ENCODE measurements at regions not wholly inside any gene's neighbourhood (a gene's known extent, or its start where the extent isn't known, plus 50 kb on each side); places are given as distances from the start of the nearest gene placed in this dataset.
"Not testable (repeated sequence)": the region's sequence is repeated elsewhere in the genome, so short reads cannot be mapped to it uniquely, and the experiment has no call there.

GRCh38 chr7:91559947-91560346 is 295.7 kb downstream of the FZD1 start:
- DNase-seq (ENCODE audit: low read depth in 4 of 4, low spot score in 2 of 4) = no peak

- DNase-seq (ENCODE audit: low read depth in 4 of 4, low spot score in 2 of 4) = no peak
These were observed 299.9 kb downstream of the FZD1 start for GRCh38 chr7:91564101-91564500.

GRCh38 chr7:91564541-91564940 is 300.3 kb downstream of the FZD1 start:
- DNase-seq (ENCODE audit: low read depth in 4 of 4, low spot score in 2 of 4) = no peak

- DNase-seq (ENCODE audit: low read depth in 4 of 4, low spot score in 2 of 4) = no peak
These were observed 301.5 kb downstream of the FZD1 start for GRCh38 chr7:91565499-91566401.

DNA sequence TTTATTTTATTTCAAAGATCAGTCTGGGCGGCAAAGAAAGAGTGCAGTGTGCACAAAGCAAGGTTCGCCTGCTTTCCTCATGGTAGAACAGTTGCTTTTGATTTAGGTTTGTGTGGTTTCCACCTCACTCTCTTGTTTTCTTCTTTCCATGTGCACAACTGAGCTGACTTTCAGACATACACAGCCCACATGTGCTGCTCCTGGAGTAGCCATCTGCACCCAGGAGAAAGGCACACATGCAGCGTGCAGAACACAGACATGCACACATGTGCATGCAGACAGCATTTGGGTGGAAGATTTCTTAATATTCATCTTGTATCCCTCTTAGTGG is 302.1 kb downstream of the FZD1 start:
- no peak for DNase-seq (ENCODE audit: low read depth in 4 of 4, low spot score in 2 of 4)

DNA sequence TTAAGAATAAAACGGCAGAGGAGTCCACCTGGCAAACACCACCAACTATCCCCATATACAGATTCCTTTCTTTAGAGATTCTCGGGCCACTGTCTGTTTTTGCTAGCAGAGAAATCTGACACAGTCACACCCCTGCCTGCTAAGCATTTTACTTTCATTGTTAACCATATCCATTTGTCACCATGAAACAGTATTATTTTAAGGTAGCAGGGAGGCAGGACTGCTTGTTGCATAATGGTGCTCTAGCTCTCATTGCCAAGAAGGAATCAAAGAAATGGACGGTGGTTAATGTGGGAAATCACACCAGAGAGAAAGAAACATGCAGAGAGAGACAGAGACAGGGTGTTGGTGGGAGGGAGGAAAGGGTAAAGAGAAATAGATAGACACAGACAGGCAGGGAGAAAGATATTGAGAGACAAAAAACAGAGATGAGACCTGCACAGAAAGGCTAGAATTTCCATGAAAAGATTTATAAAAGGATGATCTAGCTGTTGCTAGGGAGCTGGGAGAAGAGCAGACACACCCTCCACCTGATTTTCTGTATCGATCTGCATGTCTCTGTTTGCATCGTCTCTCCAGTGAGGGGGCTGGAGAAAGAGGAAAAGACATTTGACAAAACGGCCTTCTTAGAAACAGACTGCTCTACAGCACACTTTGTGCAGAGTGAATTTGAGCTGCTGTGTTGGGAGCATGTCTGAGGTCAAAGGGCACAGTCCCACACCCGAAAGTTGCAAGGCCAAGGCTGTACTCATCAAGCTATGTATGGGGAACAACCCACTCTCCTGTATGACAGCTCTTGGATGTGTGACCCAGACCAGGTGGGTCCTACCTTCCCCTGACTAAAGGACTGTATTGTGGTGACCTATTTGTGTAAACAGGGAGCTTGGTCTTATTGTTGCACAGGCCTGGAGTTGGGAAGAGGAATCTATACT is 303.1 kb downstream of the FZD1 start:
- DNase-seq (ENCODE audit: low read depth in 4 of 4, low spot score in 2 of 4) = no peak

GRCh38 chr7:91568138-91568537 is 303.9 kb downstream of the FZD1 start:
- DNase-seq (ENCODE audit: low read depth in 4 of 4, low spot score in 2 of 4) = no peak

DNA sequence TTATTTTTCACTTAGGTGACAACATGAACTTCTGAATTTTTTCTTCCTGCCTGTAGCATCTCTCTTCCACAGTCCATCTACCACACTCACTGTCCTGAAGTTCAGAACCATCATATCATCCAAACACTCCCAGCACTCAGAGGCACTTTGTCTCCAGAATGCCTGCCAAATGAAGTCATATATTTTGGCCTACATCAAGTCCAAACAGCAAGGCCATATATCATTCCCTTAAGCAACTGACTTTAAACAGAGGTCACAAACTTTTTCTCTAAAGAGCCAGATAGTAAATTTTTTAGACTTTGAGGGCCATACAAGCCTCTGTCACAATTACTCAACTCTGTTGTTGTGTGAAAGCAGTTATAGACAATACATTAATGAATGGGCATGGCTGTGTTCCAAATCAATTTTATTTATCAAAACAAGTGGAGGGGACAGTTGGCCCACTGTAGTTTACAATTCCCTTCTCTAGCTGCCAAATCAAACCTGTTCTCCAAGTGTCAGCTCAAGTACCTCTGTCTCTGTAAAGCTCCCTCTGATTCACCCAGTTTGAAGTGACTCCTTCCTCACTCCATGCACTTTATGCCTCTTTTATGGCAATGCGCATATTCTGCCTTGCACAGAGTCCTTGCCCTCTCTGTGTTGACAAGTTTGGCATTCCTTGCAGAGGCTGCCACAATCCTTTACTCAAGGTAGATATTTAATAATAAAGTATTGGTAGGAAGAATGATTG is 305.7 kb downstream of the FZD1 start:
- DNase-seq (ENCODE audit: low read depth in 4 of 4, low spot score in 2 of 4) = peak in 1 of 4 donors; percentile 18

GRCh38 chr7:91570560-91570959 is 306.3 kb downstream of the FZD1 start:
- DNase-seq (ENCODE audit: low read depth in 4 of 4, low spot score in 2 of 4) = no peak

DNA sequence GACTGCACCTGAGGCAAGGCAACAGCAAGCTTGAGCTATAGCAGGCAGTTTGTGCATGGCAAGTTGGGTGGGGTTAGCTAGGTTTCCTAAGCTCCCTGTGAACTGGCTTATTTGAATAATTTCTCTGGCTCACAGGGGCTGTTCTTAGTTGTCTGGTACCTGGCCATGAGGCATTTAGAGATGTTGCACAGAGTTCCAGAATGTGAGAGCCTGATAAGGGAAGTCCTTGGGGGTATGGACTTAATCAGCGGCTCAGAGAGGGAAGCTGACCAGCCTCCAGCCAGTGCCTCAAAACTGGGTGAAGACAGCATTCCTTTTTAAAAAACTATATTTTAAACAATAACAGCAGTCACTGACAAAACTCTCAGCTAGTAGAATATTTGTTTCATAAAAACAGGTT is 307.4 kb downstream of the FZD1 start:
- DNase-seq (ENCODE audit: low read depth in 4 of 4, low spot score in 2 of 4) = no peak

GRCh38 chr7:91573405-91573804 is 307.1 kb downstream of the MTERF1 start:
- DNase-seq (ENCODE audit: low read depth in 4 of 4, low spot score in 2 of 4) = no peak

GRCh38 chr7:91576459-91576858 is 304.0 kb downstream of the MTERF1 start:
- not testable (repeated sequence) for DNase-seq (ENCODE audit: low read depth in 4 of 4, low spot score in 2 of 4)

- no peak for DNase-seq (ENCODE audit: low read depth in 4 of 4, low spot score in 2 of 4)
These were observed 300.7 kb downstream of the MTERF1 start for GRCh38 chr7:91579837-91580236.

GRCh38 chr7:91582799-91583477 is 297.6 kb downstream of the MTERF1 start:
- no peak for DNase-seq (ENCODE audit: low read depth in 4 of 4, low spot score in 2 of 4)

GRCh38 chr7:91596287-91596686 is 284.2 kb downstream of the MTERF1 start:
- DNase-seq (ENCODE audit: low read depth in 4 of 4, low spot score in 2 of 4) = no peak

DNA sequence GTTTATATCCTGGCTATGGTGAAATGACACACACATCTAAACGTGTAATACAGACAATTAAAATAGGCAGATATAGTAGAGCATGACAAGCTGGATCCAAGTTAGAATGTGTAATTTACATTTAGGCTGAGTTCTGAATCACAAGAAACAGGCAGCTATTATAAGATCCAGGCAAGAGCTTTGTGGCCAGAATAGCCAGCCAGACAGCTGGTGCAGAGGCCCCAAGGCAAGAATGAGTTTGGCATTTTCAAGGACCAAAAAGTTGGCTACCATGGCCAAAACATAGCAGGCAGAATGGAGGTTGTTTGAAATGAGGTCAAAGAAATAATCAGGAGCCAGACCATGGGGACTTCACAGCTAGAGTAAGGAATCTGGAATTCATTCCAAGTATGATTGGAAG is 281.7 kb downstream of the MTERF1 start:
- DNase-seq (ENCODE audit: low read depth in 4 of 4, low spot score in 2 of 4) = no peak

DNA sequence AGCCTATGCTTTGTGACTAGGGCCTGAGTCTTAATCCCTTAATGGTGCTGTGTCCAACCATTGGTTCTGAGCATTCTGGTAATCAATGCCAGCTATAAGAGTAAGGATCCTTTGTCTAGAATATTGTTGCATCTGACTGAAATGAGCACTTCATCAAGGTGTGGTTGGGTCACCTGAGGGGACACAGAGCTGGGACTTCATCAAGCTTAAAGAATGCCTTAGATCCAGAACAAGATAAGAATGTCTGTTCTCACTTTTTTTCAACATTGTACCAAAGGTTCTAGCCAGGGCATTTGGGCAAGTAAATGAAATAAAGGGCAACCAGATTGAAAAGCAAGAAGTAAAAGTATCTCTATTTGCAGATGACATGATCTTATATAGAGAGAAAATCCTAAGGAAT is 280.4 kb downstream of the MTERF1 start:
- no peak for DNase-seq (ENCODE audit: low read depth in 4 of 4, low spot score in 2 of 4)

DNA sequence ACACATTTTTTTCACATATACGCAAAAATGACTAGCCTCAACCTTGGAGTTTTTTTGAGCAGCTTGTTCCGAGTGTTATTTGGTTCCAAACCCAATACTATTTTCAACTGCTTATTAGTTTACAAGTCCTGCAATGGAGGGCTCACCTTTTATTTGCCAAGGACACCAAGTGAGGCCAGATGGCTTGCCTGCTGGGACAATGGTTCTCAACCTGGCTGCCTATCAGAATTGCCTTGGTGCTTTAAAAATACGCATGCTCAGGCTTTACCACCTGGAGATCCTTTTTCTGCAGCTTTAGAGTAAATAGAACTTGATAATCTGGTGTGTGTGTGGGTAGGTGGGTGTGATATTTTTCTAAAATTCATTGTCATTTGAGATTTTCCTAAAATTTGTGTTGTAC is 276.8 kb downstream of the MTERF1 start:
- no peak for DNase-seq (ENCODE audit: low read depth in 4 of 4, low spot score in 2 of 4)

DNA sequence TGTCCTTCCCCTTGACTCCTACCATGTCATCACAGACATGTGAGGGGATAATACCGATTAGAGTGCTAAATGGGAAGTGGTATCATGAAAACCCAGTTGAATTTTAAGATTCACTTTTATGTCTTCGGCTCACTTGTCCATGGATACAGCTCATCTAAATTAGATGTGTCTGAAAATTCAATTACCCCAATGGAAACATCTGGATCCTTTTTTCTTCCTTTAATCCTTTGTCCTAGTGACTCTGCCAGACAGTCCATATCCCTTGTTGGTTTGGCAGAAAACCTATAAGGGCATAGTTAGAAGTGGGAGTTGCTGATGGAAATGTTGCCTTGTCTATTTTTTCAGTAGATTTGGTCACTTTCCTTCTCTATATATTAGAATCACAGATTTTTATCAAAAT is 271.9 kb downstream of the MTERF1 start:
- no peak for DNase-seq (ENCODE audit: low read depth in 4 of 4, low spot score in 2 of 4)

GRCh38 chr7:91609525-91609924 is 271.0 kb downstream of the MTERF1 start:
- no peak for DNase-seq (ENCODE audit: low read depth in 4 of 4, low spot score in 2 of 4)
